ENCODE measurements at regions not wholly inside any gene's neighbourhood (a gene's known extent, or its start where the extent isn't known, plus 50 kb on each side); places are given as distances from the start of the nearest gene placed in this dataset.

GRCh38 chr3:89697321-89697916, 590.0 kb downstream of the EPHA3 start:
- TF ChIP-seq POLR2A (IDR thresholded peaks at IDR 0.05), result no peak
- TF ChIP-seq CTCF (IDR thresholded peaks at IDR 0.05), result no peak
- no peak for TF ChIP-seq EP300 (IDR thresholded peaks at IDR 0.05)

Data from gastroesophageal sphincter (tissue), 3 donors.